Keratinocyte (primary cell): ENCODE measurements at regions not wholly inside any gene's neighbourhood (a gene's known extent, or its start where the extent isn't known, plus 50 kb on each side); places are given as distances from the start of the nearest gene placed in this dataset.
A peak's percentile ranks its signal among the peaks of the same experiment; 100 is the strongest.

ENCODE experiments used
- CTCF ChIP-seq, 3 experiments: IDR thresholded peaks in 1 of 3; conservative IDR thresholded peaks in 1 of 3; optimal IDR thresholded peaks in 1 of 3; 2 replicates in 2 of 3; 3 replicates in 1 of 3; pipeline versions ENCODE3 to v1.5.1; 2011; ENCODE audit warnings: low read length in 3 of 3, mild to moderate bottlenecking in 3 of 3, moderate library complexity in 2 of 3, control low read depth in 1 of 3, inconsistent platforms in 1 of 3; ENCODE audit not compliant: insufficient read depth in 2 of 3; ENCODE audit errors: extremely low read depth in 1 of 3
- EZH2 ChIP-seq: IDR thresholded peaks from one replicate; pipeline ENCODE4 v1.6.1; 2012; ENCODE audit warnings: inconsistent platforms, mild to moderate bottlenecking, low read length, moderate library complexity

GRCh38 chr12:112564160-112564784 is 145.5 kb downstream of the PTPN11 start:
- TF ChIP-seq CTCF (optimal IDR thresholded peaks at IDR 0.05 in 1 of 3, IDR thresholded peaks at IDR 0.05 in 1 of 3, conservative IDR thresholded peaks at IDR 0.05 in 1 of 3; ENCODE audit: extremely low read depth in 1 of 3, insufficient read depth in 2 of 3, low read length in 3 of 3) (peak in 1 of 3 experiments; percentile 21), EZH2 (no peak)
